ENCODE measurements at regions not wholly inside any gene's neighbourhood (a gene's known extent, or its start where the extent isn't known, plus 50 kb on each side); places are given as distances from the start of the nearest gene placed in this dataset.

- TF ChIP-seq, protein P1, sequence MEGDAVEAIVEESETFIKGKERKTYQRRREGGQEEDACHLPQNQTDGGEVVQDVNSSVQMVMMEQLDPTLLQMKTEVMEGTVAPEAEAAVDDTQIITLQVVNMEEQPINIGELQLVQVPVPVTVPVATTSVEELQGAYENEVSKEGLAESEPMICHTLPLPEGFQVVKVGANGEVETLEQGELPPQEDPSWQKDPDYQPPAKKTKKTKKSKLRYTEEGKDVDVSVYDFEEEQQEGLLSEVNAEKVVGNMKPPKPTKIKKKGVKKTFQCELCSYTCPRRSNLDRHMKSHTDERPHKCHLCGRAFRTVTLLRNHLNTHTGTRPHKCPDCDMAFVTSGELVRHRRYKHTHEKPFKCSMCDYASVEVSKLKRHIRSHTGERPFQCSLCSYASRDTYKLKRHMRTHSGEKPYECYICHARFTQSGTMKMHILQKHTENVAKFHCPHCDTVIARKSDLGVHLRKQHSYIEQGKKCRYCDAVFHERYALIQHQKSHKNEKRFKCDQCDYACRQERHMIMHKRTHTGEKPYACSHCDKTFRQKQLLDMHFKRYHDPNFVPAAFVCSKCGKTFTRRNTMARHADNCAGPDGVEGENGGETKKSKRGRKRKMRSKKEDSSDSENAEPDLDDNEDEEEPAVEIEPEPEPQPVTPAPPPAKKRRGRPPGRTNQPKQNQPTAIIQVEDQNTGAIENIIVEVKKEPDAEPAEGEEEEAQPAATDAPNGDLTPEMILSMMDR (IDR thresholded peaks at IDR 0.05; ENCODE audit: low read length): no peak
- TF ChIP-seq EZH2 (optimal IDR thresholded peaks at IDR 0.05; ENCODE audit: low read depth, low read length): no peak
Observed at GRCh38 chr16:22712471-22712870, 101.5 kb upstream of the HS3ST2 start.

Measured in MM.1S (cell line).